H9 (cell line): ENCODE measurements at regions not wholly inside any gene's neighbourhood (a gene's known extent, or its start where the extent isn't known, plus 50 kb on each side); places are given as distances from the start of the nearest gene placed in this dataset.

Experiments
- DNase-seq: peaks from one replicate; pipeline ENCODE4 v3.0.0-alpha.2; 2017
- H2AFZ ChIP-seq: one replicate; pipeline ENCODE4 v1.6.1; 2013; ENCODE audit warnings: mild to moderate bottlenecking, low read length, control low read depth, moderate library complexity
- H2AK5ac ChIP-seq: 2 replicates; pipeline ENCODE4 v1.6.1; 2013; ENCODE audit warnings: low read length, control low read depth, mixed read lengths; ENCODE audit not compliant: insufficient read length
- H2BK120ac ChIP-seq: one replicate; pipeline ENCODE4 v1.6.1; 2013; ENCODE audit warnings: low read depth, mild to moderate bottlenecking, low read length, control low read depth, inconsistent platforms; ENCODE audit not compliant: poor library complexity, severe bottlenecking
- H2BK12ac ChIP-seq: 2 replicates; pipeline ENCODE4 v1.6.1; 2013; ENCODE audit warnings: low read length, control low read depth, mixed read lengths, low read depth; ENCODE audit not compliant: insufficient read length
- H2BK15ac ChIP-seq: 2 replicates; pipeline ENCODE4 v1.6.1; 2013; ENCODE audit warnings: low read depth, low read length, control low read depth
- H2BK20ac ChIP-seq: one replicate; pipeline ENCODE4 v1.6.1; 2013; ENCODE audit warnings: low read depth, mild to moderate bottlenecking, low read length, control low read depth, inconsistent platforms; ENCODE audit not compliant: poor library complexity, severe bottlenecking
- H2BK5ac ChIP-seq: 2 replicates; pipeline ENCODE4 v1.6.1; 2013; ENCODE audit warnings: low read length, control low read depth, mixed read lengths; ENCODE audit not compliant: insufficient read length
- H3K14ac ChIP-seq: 2 replicates; pipeline ENCODE4 v1.6.1; 2013; ENCODE audit warnings: low read length, control low read depth; ENCODE audit not compliant: insufficient read depth
- H3K18ac ChIP-seq: 2 replicates; pipeline ENCODE4 v1.6.1; 2013; ENCODE audit warnings: low read depth, mild to moderate bottlenecking, mixed read lengths, low read length, control low read depth; ENCODE audit not compliant: insufficient read length
- H3K23ac ChIP-seq: 2 replicates; pipeline ENCODE4 v1.6.1; 2013; ENCODE audit warnings: low read length, control low read depth, mixed read lengths, low read depth; ENCODE audit not compliant: insufficient read length
- H3K23me2 ChIP-seq: 2 replicates; pipeline ENCODE4 v1.6.1; 2013; ENCODE audit warnings: low read depth, mild to moderate bottlenecking, mixed read lengths, low read length, control low read depth; ENCODE audit not compliant: insufficient read length, poor library complexity, severe bottlenecking
- H3K27ac ChIP-seq: 2 replicates; pipeline ENCODE4 v1.5.1; 2013; ENCODE audit warnings: low read length, control low read depth, mixed read lengths, low read depth; ENCODE audit not compliant: insufficient read length
- H3K27me3 ChIP-seq: 2 replicates; pipeline ENCODE4 v1.6.1; 2013; ENCODE audit warnings: low read length, control low read depth, inconsistent platforms; ENCODE audit not compliant: insufficient read depth
- H3K4ac ChIP-seq: 2 replicates; pipeline ENCODE4 v1.6.1; 2013; ENCODE audit warnings: low read depth, mild to moderate bottlenecking, control low read depth, inconsistent platforms, low read length, moderate library complexity
- H3K4me1 ChIP-seq: 2 replicates; pipeline ENCODE4 v1.6.1; 2013; ENCODE audit warnings: low read length, control low read depth, inconsistent platforms; ENCODE audit not compliant: insufficient read depth
- H3K4me2 ChIP-seq: 2 replicates; pipeline ENCODE4 v1.6.1; 2013; ENCODE audit warnings: low read length, control low read depth, mixed read lengths; ENCODE audit not compliant: insufficient read length, insufficient read depth
- H3K56ac ChIP-seq: 2 replicates; pipeline ENCODE4 v1.6.1; 2013; ENCODE audit warnings: low read depth, mild to moderate bottlenecking, mixed read lengths, low read length, control low read depth; ENCODE audit not compliant: insufficient read length
- H3K79me1 ChIP-seq: 2 replicates; pipeline ENCODE4 v1.6.1; 2013; ENCODE audit warnings: low read depth, mild to moderate bottlenecking, moderate library complexity, low read length, control low read depth, inconsistent platforms; ENCODE audit not compliant: insufficient read depth, poor library complexity, severe bottlenecking
- H3K79me2 ChIP-seq: 2 replicates; pipeline ENCODE4 v1.6.1; 2013; ENCODE audit warnings: low read length, control low read depth, inconsistent platforms; ENCODE audit not compliant: insufficient read depth
- H3K9ac ChIP-seq: 2 replicates; pipeline ENCODE4 v1.6.1; 2013; ENCODE audit warnings: low read length, control low read depth, mixed read lengths; ENCODE audit not compliant: insufficient read length; ENCODE audit errors: extremely low read depth
- H3K9me3 ChIP-seq: one replicate; pipeline ENCODE4 v1.6.1; 2013; ENCODE audit warnings: low read depth, low read length, inconsistent platforms; ENCODE audit not compliant: control insufficient read depth
- H3T11ph ChIP-seq: one replicate; pipeline ENCODE4 v1.6.1; 2013; ENCODE audit warnings: mild to moderate bottlenecking, low read length, control low read depth, inconsistent platforms
- H4K20me1 ChIP-seq: one replicate; pipeline ENCODE4 v1.6.1; 2013; ENCODE audit not compliant: control insufficient read depth, insufficient read length, insufficient read depth
- H4K5ac ChIP-seq: 2 replicates; pipeline ENCODE4 v1.6.1; 2013; ENCODE audit warnings: low read depth, mild to moderate bottlenecking, mixed read lengths, low read length, control low read depth; ENCODE audit not compliant: insufficient read length
- H4K8ac ChIP-seq: replicated peaks from 2 replicates; pipeline ENCODE4 v1.6.1; 2013; ENCODE audit warnings: low read length, control low read depth, mixed read lengths, low read depth; ENCODE audit not compliant: insufficient read length
- H4K91ac ChIP-seq: 2 replicates; pipeline ENCODE4 v1.6.1; 2013; ENCODE audit warnings: low read depth, mild to moderate bottlenecking, moderate library complexity, mixed read lengths, low read length, control low read depth; ENCODE audit not compliant: insufficient read length
- H3K27ac Mint-ChIP-seq, 3 experiments: 2 replicates in 2 of 3; 3 replicates in 1 of 3; pipeline ENCODE4 v1.8.0; 2020 to 2021; ENCODE audit warnings: mixed read lengths in 3 of 3, mild to moderate bottlenecking in 1 of 3, moderate library complexity in 1 of 3
- H3K27me3 Mint-ChIP-seq: 2 replicates; pipeline ENCODE4 v1.8.0; 2021; ENCODE audit warnings: low read depth, mild to moderate bottlenecking, moderate library complexity, mixed read lengths
- H3K36me3 Mint-ChIP-seq, 3 experiments: 2 replicates in 2 of 3; 3 replicates in 1 of 3; pipeline ENCODE4 v1.8.0; 2020 to 2021; ENCODE audit warnings: low read depth in 3 of 3, mixed read lengths in 3 of 3; ENCODE audit not compliant: insufficient read depth in 1 of 3
- H3K4me1 Mint-ChIP-seq, 2 experiments: 2 replicates each; pipeline ENCODE4 v1.8.0; 2020; ENCODE audit warnings: mixed read lengths in 2 of 2
- H3K4me3 Mint-ChIP-seq, 2 experiments: 2 replicates in 1 of 2; 3 replicates in 1 of 2; pipeline ENCODE4 v1.8.0; 2020 to 2021; ENCODE audit warnings: mild to moderate bottlenecking in 2 of 2, mixed read lengths in 2 of 2, moderate library complexity in 1 of 2
- H3K9me3 Mint-ChIP-seq, 2 experiments: 2 replicates in 1 of 2; 3 replicates in 1 of 2; pipeline ENCODE4 v1.8.0; 2020; ENCODE audit warnings: mild to moderate bottlenecking in 2 of 2, mixed read lengths in 2 of 2, moderate library complexity in 1 of 2
- CTCF ChIP-seq: fragments of 200-600 bp; sonication (generic); conservative IDR thresholded peaks from 3 replicates; pipeline ENCODE4 v1.8.0; 2021; ENCODE audit warnings: antibody characterized with exemption, mild to moderate bottlenecking
- WGBS: extraction: QIAGEN DNeasy Blood & Tissue Kit; methylation state at CpG from one replicate; pipeline ENCODE4 v1.1.7; 2013; ENCODE audit warnings: missing lambda C conversion rate, low lambda C conversion rate, mixed read lengths; ENCODE audit not compliant: insufficient read length; ENCODE audit errors: extremely low coverage; 5-methylcytosine and 5-hydroxymethylcytosine counted together

- Histone ChIP-seq H3K4me1 (peaks cover 3% of the 10 kb centered on the region; the same call in 1 of the 2 replicates), H4K20me1 (no peaks in the 10 kb centered on the region), H3K56ac (no peak overlapping the region), H3K4ac (no peak overlapping the region), H2BK20ac (no peak overlapping the region), H3K27me3 (no peaks in the 10 kb centered on the region), H2AFZ (no peak overlapping the region), H4K5ac (no peak overlapping the region), H2BK12ac (no peak overlapping the region), H3K23ac (no peak overlapping the region), H2AK5ac (no peak overlapping the region), H2BK15ac (no peak overlapping the region), H3K79me1 (no peaks in the 10 kb centered on the region), H3K23me2 (no peaks in the 10 kb centered on the region), H3K9ac (no peak overlapping the region), H3K79me2 (no peaks in the 10 kb centered on the region), H3K18ac (no peak overlapping the region), H3K4me2 (no peak overlapping the region), H2BK120ac (no peak overlapping the region), H3K9me3 (no peaks in the 10 kb centered on the region), H3K14ac (no peak overlapping the region), H3K27ac (no peak overlapping the region), H3T11ph (no peak overlapping the region), H4K8ac (no peak overlapping the region), H2BK5ac (no peak overlapping the region), H4K91ac (no peak overlapping the region)
- Mint-ChIP-seq H3K4me3 (no peak overlapping the region), H3K36me3 (no peaks in the 10 kb centered on the region), H3K27ac (no peak overlapping the region), H3K9me3 (no peaks in the 10 kb centered on the region), H3K27me3 (no peaks in the 10 kb centered on the region), H3K4me1 (peaks cover 3 to 6% of the 10 kb centered on the region in 2 experiments; a peak in 3 of 4 replicates)
- DNase-seq = no peak
- WGBS = no CpG with 5 or more reads among the region's 1 CpG
- TF ChIP-seq CTCF = no peak
These were observed 822.6 kb upstream of the GRAMD2B start for GRCh38 chr5:125600559-125600958.
